ENCODE measurements at regions not wholly inside any gene's neighbourhood (a gene's known extent, or its start where the extent isn't known, plus 50 kb on each side); places are given as distances from the start of the nearest gene placed in this dataset.
"Not testable (repeated sequence)": the region's sequence is repeated elsewhere in the genome, so short reads cannot be mapped to it uniquely, and the experiment has no call there.

DNA sequence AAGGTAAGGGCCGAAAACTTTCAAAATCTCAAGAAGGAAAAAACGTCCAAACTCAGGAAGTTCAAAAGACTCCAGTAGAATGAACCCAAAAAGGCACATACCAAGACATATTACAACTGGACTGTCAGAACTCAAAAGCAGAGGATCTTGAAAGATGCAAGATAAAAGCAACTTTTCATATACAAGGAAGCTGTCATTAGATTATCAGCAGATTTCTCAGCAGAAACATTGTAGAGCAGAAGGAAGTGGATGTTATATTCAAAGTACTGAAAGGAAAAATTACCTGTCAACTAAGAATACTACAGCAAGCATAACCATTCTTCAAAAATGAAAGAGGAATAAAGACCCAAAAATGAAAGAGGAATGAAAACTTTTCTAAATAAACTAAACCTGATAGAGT, 224.9 kb downstream of the FAT4 start:
- Histone ChIP-seq H3K9me3 (ENCODE audit: control insufficient read depth, insufficient read depth, low read length) (peaks cover 11% of the 10 kb centered on the region; the same call in 1 of the 2 replicates), H3K4me1 (ENCODE audit: insufficient read depth, low read length) (no peaks in the 10 kb centered on the region), H3K36me3 (ENCODE audit: insufficient read depth, low read length) (no peaks in the 10 kb centered on the region), H3K9ac (ENCODE audit: low read depth, low read length) (no peak overlapping the region)

DNA sequence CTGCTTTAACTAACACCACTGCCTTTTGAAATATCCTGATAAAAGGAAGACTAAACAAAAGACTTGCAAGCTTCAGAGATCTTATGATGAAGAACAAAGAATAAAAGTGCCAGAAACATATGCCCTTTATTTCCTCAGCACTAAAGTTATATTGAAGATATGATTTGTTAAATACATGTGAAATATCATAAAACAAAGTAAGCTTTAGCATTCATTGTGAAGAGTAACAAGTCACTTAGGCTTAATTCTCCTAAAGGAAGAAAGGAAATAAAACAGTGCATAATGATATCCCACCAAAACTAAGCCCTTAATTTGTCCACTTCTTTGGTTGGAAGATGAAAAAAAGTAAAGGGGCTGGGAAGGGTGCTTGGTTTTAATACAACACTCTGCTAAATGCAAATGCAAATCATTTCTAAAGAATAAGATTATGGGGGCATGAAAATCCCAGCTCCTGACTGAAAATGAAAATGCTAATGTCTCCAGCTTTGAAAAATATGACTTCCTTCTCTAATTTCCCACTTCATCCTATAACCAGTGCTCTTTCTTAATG, 227.2 kb downstream of the FAT4 start:
- Histone ChIP-seq H3K36me3 (ENCODE audit: insufficient read depth, low read length) (no peaks in the 10 kb centered on the region), H3K9me3 (ENCODE audit: control insufficient read depth, insufficient read depth, low read length) (peaks cover 11% of the 10 kb centered on the region; the same call in 1 of the 2 replicates), H3K9ac (ENCODE audit: low read depth, low read length) (no peak overlapping the region), H3K4me1 (ENCODE audit: insufficient read depth, low read length) (no peaks in the 10 kb centered on the region)

DNA sequence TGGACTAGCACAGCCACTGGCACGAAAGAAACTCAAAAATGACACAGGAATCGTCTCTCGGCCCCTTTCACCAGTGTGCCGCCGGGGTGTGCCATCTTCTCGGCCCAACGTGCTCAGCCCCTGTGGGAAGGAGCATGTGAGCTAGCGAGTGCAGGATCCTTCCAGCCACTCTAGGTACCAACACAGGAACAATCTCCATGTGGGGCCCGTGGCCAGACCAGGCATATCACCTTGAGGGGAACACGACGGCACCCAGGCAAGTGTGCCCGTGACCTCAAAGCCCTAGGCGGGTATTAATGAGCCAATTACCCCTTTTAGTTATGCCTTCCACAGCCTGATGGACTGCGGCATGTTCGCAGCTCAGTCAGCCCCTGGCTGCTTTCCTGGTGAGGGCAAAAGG, 231.5 kb downstream of the FAT4 start:
- Histone ChIP-seq H3K9me3 (ENCODE audit: control insufficient read depth, insufficient read depth, low read length) (no peaks in the 10 kb centered on the region), H3K9ac (ENCODE audit: low read depth, low read length) (no peak overlapping the region), H3K36me3 (ENCODE audit: insufficient read depth, low read length) (no peaks in the 10 kb centered on the region), H3K4me1 (ENCODE audit: insufficient read depth, low read length) (no peaks in the 10 kb centered on the region)

DNA sequence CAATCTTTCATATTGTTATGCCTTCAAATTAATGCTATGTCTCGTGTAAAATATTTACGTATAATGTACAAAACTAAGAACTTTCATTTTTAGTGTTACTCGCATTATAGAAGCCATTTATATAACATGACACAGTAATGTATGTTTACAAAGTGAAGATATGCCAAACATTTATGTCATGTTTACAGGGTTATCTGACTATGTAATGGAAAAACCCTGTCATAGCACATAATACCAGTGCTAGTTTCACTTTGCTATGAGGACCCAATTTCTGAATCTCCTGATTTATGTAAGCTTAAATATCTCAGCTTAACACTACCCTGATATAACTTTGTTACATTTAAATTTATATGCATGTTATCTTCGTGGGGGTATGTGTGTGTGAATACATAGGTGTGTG, 233.1 kb downstream of the FAT4 start:
- H3K9me3 ChIP-seq (ENCODE audit: control insufficient read depth, insufficient read depth, low read length): no peaks in the 10 kb centered on the region
- no peak overlapping the region for H3K9ac ChIP-seq (ENCODE audit: low read depth, low read length)
- H3K4me1 ChIP-seq (ENCODE audit: insufficient read depth, low read length): no peaks in the 10 kb centered on the region
- H3K36me3 ChIP-seq (ENCODE audit: insufficient read depth, low read length): no peaks in the 10 kb centered on the region

DNA sequence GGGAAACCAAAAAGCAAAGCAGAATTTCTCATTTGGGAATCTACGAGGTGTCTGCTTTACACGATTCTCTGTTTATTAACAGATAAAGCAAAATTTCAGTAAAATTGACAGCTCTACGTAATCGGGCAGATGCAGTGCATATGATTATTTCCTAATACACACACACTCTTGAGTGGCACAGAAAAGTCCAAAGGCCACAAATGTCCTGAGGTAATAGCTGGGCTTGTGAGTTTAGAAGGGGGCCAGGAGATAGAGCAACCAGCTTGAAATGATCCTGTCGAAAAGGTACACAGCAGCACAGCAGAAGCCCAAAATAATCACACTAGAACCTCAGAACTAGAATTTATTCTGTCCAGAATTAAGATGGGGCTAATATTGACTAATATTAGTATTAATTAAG, 236.0 kb downstream of the FAT4 start:
- H3K9ac ChIP-seq (ENCODE audit: low read depth, low read length): no peak overlapping the region
- H3K4me1 ChIP-seq (ENCODE audit: insufficient read depth, low read length): no peaks in the 10 kb centered on the region
- no peaks in the 10 kb centered on the region; the same call in 1 of the 2 replicates for H3K9me3 ChIP-seq (ENCODE audit: control insufficient read depth, insufficient read depth, low read length)
- H3K36me3 ChIP-seq (ENCODE audit: insufficient read depth, low read length): no peaks in the 10 kb centered on the region

DNA sequence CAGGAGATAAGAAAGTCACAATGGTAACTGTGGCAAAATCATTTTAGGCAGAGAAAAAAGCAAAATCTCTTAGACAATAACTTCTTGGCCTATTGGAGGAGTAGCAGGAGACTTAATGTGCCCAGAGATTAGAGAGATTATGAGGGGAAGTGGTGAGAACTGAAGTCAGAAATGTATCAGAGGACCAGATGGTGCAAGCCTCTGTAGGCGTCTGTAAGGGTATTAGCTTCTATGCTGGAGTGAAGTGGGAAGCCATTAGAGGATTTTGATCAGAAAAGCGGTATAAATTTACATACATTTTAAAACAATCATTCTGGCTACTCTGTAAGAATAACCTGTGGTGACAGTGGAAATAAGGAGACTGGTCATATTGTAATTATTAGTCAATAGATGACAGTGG, 236.7 kb downstream of the FAT4 start:
- Histone ChIP-seq H3K36me3 (ENCODE audit: insufficient read depth, low read length) (no peaks in the 10 kb centered on the region), H3K9me3 (ENCODE audit: control insufficient read depth, insufficient read depth, low read length) (no peaks in the 10 kb centered on the region; the same call in 1 of the 2 replicates), H3K4me1 (ENCODE audit: insufficient read depth, low read length) (no peaks in the 10 kb centered on the region), H3K9ac (ENCODE audit: low read depth, low read length) (no peak overlapping the region)

DNA sequence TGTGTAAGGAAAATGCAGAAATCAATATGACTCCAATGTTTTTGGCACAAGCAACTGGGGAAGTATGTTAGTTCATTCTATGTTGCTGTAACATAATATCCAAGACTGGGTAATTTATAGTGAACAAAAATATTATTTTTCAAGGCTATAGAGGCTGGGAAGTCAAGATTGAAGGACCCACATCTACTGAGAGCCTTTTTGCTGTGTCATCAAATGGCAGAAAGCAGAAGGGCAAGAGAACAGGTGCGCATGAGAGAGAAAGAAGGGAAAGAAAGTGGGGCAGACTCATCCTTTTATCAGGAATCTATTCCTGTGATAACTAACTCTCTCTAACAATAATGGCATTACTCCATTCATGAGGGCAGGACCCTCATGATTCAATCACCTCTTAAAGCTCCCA, 237.2 kb downstream of the FAT4 start:
- H3K9ac ChIP-seq (ENCODE audit: low read depth, low read length): no peak overlapping the region
- H3K9me3 ChIP-seq (ENCODE audit: control insufficient read depth, insufficient read depth, low read length): no peaks in the 10 kb centered on the region; the same call in 1 of the 2 replicates
- H3K4me1 ChIP-seq (ENCODE audit: insufficient read depth, low read length): no peaks in the 10 kb centered on the region
- H3K36me3 ChIP-seq (ENCODE audit: insufficient read depth, low read length): no peaks in the 10 kb centered on the region

DNA sequence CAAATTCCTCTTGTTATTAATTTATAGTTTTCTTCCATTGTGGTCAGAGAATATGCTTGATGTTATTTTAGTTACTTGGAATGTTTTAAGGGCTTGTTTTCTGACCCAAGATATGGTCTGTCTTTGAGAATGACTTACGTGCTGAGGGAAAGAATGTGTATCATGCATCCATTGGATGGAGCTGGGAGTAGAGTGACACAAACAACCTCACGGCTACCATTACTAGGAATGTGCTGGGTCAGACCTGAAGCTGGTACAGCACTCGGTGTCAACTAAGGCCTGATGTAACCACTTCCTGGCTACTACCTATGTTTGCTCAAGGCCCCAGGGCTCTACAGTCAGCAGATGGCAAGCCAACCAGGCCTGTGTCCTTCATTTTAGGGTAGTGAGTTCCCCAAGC, 257.8 kb downstream of the FAT4 start:
- Histone ChIP-seq H3K4me1 (ENCODE audit: insufficient read depth, low read length) (no peaks in the 10 kb centered on the region), H3K9me3 (ENCODE audit: control insufficient read depth, insufficient read depth, low read length) (peaks cover 9% of the 10 kb centered on the region), H3K36me3 (ENCODE audit: insufficient read depth, low read length) (no peaks in the 10 kb centered on the region), H3K9ac (ENCODE audit: low read depth, low read length) (no peak overlapping the region)

DNA sequence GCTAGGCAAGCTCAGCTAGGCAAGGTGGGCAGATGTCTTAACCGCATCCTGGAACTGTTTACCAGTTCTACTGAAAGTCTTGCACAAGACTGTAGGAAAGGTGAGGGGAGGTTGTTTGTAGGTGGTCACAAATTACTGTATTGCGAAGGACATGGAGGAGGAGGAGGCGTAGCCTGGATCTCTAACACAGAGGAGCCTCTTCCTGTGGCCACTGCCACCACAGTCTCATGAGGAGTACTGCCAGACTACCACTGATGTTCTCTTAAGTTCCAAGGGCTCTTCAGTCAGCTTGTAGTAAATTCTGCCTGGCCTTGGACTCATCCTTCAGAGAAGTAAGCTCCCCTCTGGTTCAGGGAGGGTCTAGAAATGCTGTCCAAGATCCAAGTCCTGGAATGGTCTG, 258.6 kb downstream of the FAT4 start:
- H3K9me3 ChIP-seq (ENCODE audit: control insufficient read depth, insufficient read depth, low read length): peaks cover 9% of the 10 kb centered on the region
- no peaks in the 10 kb centered on the region for H3K4me1 ChIP-seq (ENCODE audit: insufficient read depth, low read length)
- H3K36me3 ChIP-seq (ENCODE audit: insufficient read depth, low read length): no peaks in the 10 kb centered on the region
- no peak overlapping the region for H3K9ac ChIP-seq (ENCODE audit: low read depth, low read length)

DNA sequence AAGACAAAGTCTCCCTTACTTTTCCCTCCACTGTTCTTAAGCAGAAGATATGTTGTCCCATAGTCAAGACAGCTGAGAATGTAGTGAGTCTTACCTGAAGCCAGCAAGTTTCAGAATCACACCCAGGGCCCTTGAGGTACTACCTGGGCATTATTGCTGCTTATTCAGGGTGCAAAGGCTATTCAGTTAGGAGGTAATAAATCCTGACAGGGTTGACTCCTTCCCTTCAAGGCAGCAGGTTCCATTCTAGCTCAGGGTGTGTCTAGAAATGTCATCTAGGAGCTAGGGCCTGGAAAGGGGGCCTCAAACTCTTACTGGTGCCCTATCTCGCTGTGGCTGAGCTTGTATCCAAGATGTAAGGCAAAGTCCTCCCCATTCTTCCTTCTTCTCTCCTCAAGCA, 259.0 kb downstream of the FAT4 start:
- H3K9ac ChIP-seq (ENCODE audit: low read depth, low read length): no peak overlapping the region
- no peaks in the 10 kb centered on the region for H3K36me3 ChIP-seq (ENCODE audit: insufficient read depth, low read length)
- H3K9me3 ChIP-seq (ENCODE audit: control insufficient read depth, insufficient read depth, low read length): peaks cover 4% of the 10 kb centered on the region
- H3K4me1 ChIP-seq (ENCODE audit: insufficient read depth, low read length): no peaks in the 10 kb centered on the region

DNA sequence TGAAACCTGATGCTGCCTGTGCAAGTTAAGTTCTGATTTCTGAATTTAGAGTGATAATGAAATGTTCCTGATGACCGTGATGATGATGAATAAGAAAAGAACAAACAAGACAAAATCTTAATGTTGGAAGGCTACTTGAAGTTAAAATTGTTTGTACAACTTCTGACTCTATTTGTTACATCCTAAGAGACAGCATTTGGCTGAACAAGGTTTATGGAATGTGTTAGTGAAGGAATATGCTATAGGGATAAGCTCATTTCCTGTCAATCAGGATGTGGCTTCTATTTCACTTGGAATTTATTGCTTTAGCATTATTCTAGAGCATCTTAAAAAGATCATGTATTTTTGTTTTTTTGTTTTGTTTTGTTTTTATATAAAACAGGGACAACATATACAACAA, 267.5 kb downstream of the FAT4 start:
- Histone ChIP-seq H3K9ac (ENCODE audit: low read depth, low read length) (no peak overlapping the region), H3K4me1 (ENCODE audit: insufficient read depth, low read length) (peaks cover 4% of the 10 kb centered on the region; the same call in 1 of the 2 replicates), H3K9me3 (ENCODE audit: control insufficient read depth, insufficient read depth, low read length) (no peaks in the 10 kb centered on the region), H3K36me3 (ENCODE audit: insufficient read depth, low read length) (no peaks in the 10 kb centered on the region)

DNA sequence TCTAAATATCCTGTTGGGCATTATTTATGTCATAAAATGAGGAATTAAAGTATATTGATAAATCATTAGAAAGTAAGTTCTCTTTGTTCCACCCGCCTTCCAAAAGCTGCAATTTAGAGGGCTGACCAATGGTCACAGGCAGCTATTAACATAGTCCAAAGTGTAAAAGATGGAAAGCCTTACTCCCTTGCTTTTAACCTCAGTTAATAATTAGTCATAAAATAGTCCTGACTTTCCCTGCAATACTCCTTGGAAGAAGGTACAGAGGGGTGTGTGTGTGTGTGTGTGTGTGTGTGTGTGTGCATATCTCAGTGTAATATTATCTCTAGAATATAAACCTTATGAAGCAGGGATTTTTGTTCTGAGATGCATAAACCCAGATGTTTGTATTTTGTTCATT, 275.4 kb downstream of the FAT4 start:
- Histone ChIP-seq H3K4me1 (ENCODE audit: insufficient read depth, low read length) (peaks cover 19% of the 10 kb centered on the region), H3K9me3 (ENCODE audit: control insufficient read depth, insufficient read depth, low read length) (no peaks in the 10 kb centered on the region; the same call in 1 of the 2 replicates), H3K36me3 (ENCODE audit: insufficient read depth, low read length) (no peaks in the 10 kb centered on the region), H3K9ac (ENCODE audit: low read depth, low read length) (no peak overlapping the region)

DNA sequence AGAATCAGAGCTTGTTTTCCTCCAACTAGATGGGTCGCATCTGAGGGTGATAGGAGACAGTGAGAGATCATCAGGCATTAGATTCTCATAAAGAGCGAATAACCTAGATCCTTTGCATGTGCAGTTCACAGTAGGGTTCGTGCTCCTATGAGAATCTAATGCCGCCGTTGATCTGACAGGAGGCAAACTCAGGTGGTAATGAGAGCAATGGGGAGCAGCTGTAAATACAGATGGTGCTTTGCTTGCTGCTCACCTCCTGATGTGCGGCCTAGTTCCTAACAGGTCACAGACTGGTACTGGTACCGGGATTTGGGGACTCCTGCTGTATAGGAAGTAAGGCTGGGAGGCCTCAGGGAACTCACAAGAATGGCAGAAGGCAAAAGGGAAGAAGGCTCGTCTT, 276.5 kb downstream of the FAT4 start:
- H3K4me1 ChIP-seq (ENCODE audit: insufficient read depth, low read length): peaks cover 15% of the 10 kb centered on the region
- H3K9ac ChIP-seq (ENCODE audit: low read depth, low read length): no peak overlapping the region
- H3K36me3 ChIP-seq (ENCODE audit: insufficient read depth, low read length): no peaks in the 10 kb centered on the region
- H3K9me3 ChIP-seq (ENCODE audit: control insufficient read depth, insufficient read depth, low read length): no peaks in the 10 kb centered on the region; the same call in 1 of the 2 replicates

DNA sequence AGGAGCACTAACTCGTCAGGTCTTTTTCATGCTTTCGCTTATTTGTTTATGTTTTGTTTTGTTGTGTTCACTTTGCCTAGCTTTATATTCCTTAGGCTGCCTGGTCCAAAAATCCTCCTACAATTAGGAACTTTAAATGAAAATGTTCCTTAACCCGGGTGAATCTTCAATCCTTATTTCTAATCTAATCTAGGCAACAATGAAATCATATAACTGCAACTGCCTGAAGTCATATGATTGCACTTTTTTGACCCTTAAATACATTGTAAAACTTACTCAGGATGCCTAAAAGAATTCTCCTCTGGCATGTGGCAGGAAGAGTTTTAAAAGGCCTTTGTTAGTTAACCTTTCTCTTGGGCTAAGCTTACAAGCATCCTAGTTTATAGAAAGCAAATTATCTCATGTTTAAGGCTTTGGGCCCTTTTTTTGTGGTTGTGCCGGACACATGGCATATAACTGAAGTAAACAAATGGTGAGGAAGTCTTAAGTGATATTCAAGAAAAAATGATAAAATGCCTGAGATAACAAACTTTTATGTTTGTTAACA, 279.4 kb downstream of the FAT4 start:
- peaks cover 11% of the 10 kb centered on the region for H3K4me1 ChIP-seq (ENCODE audit: insufficient read depth, low read length)
- H3K9ac ChIP-seq (ENCODE audit: low read depth, low read length): no peak overlapping the region
- no peaks in the 10 kb centered on the region; the same call in 1 of the 2 replicates for H3K9me3 ChIP-seq (ENCODE audit: control insufficient read depth, insufficient read depth, low read length)
- H3K36me3 ChIP-seq (ENCODE audit: insufficient read depth, low read length): no peaks in the 10 kb centered on the region

DNA sequence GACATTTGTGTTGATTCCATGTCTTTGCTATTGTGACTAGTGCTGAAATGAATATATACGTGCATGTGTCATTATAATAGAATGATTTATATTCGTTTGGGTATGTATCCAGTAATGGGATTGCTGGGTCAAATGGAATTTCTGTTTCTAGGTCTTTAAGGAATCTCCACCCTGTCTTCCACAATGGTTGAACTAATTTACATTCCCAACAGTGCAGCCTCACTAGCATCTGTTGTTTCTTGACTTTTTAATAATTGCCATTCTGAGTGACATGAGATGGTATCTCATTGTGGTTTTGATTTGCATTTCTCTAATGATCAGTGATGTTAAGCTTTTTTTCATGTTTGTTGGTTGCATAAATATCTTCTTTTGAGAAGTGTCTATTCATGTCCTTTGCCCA, 291.2 kb downstream of the FAT4 start:
- not testable (repeated sequence) for H3K4me1 ChIP-seq (ENCODE audit: insufficient read depth, low read length); H3K9me3 ChIP-seq (ENCODE audit: control insufficient read depth, insufficient read depth, low read length); H3K36me3 ChIP-seq (ENCODE audit: insufficient read depth, low read length); H3K9ac ChIP-seq (ENCODE audit: low read depth, low read length)

Measured in ES-I3 (cell line).